ENCODE measurements at regions not wholly inside any gene's neighbourhood (a gene's known extent, or its start where the extent isn't known, plus 50 kb on each side); places are given as distances from the start of the nearest gene placed in this dataset.

DNA sequence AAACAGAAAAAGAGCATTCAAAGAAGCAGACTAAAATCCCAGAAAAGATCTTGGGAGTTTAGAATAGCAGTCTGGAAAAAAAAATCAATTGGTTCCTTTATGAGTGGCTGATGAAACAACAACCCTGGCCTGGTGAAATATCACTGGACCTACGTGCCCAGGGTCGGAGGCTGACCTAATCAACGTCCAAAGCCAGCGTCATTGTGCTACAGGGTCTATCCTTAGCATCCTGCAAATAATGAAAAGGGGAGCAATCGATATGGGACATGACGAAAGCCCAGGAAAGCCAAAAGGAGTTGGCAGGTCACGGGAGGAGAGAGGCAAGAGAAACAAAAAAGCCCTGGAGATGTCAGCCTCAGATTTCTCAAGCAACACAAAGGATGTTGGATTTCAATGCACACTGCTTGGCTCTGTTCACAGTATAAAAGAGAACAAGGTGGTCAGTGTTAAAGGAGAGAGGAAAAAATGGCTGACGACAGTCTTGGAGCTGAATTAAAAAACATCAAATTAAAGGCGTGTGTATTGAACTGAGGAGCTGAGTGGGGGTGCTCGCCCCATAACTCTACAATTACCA lies 148.8 kb downstream of the BLID start:
- TF ChIP-seq POLR2A (IDR thresholded peaks at IDR 0.05) = no peak
- TF ChIP-seq, protein P1, sequence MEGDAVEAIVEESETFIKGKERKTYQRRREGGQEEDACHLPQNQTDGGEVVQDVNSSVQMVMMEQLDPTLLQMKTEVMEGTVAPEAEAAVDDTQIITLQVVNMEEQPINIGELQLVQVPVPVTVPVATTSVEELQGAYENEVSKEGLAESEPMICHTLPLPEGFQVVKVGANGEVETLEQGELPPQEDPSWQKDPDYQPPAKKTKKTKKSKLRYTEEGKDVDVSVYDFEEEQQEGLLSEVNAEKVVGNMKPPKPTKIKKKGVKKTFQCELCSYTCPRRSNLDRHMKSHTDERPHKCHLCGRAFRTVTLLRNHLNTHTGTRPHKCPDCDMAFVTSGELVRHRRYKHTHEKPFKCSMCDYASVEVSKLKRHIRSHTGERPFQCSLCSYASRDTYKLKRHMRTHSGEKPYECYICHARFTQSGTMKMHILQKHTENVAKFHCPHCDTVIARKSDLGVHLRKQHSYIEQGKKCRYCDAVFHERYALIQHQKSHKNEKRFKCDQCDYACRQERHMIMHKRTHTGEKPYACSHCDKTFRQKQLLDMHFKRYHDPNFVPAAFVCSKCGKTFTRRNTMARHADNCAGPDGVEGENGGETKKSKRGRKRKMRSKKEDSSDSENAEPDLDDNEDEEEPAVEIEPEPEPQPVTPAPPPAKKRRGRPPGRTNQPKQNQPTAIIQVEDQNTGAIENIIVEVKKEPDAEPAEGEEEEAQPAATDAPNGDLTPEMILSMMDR (IDR thresholded peaks at IDR 0.05) = no peak

Measured in adrenal gland (tissue), 5 donors.